ENCODE measurements at regions not wholly inside any gene's neighbourhood (a gene's known extent, or its start where the extent isn't known, plus 50 kb on each side); places are given as distances from the start of the nearest gene placed in this dataset.

GRCh38 chr3:64936556-64936955, 248.8 kb upstream of the ADAMTS9 start:
- no peak for TF ChIP-seq POLR2A (IDR thresholded peaks at IDR 0.05; ENCODE audit: low read depth)
- TF ChIP-seq, protein P1, sequence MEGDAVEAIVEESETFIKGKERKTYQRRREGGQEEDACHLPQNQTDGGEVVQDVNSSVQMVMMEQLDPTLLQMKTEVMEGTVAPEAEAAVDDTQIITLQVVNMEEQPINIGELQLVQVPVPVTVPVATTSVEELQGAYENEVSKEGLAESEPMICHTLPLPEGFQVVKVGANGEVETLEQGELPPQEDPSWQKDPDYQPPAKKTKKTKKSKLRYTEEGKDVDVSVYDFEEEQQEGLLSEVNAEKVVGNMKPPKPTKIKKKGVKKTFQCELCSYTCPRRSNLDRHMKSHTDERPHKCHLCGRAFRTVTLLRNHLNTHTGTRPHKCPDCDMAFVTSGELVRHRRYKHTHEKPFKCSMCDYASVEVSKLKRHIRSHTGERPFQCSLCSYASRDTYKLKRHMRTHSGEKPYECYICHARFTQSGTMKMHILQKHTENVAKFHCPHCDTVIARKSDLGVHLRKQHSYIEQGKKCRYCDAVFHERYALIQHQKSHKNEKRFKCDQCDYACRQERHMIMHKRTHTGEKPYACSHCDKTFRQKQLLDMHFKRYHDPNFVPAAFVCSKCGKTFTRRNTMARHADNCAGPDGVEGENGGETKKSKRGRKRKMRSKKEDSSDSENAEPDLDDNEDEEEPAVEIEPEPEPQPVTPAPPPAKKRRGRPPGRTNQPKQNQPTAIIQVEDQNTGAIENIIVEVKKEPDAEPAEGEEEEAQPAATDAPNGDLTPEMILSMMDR (IDR thresholded peaks at IDR 0.05), result no peak
